Effector memory CD8-positive, alpha-beta T cell (primary cell): ENCODE measurements at regions not wholly inside any gene's neighbourhood (a gene's known extent, or its start where the extent isn't known, plus 50 kb on each side); places are given as distances from the start of the nearest gene placed in this dataset.

ENCODE experiments used
- ATAC-seq: fragments of 150-1000 bp; cut with Tn5 transposase; replicated peaks from 2 replicates; pipeline ENCODE4 v1.10.0; 2021; ENCODE audit warnings: mild to moderate bottlenecking, moderate library complexity
- DNase-seq, 3 experiments: peaks; one replicate each; pipeline ENCODE4 v3.0.0; 2021
- H3K27ac Mint-ChIP-seq, 2 donors: one replicate each; pipeline ENCODE4 v1.8.0; 2022; ENCODE audit warnings: mild to moderate bottlenecking in 2 of 2, mixed read lengths in 2 of 2, moderate library complexity in 2 of 2
- H3K27me3 Mint-ChIP-seq, 2 donors: one replicate each; pipeline ENCODE4 v1.8.0; 2022; ENCODE audit warnings: mixed read lengths in 2 of 2
- H3K36me3 Mint-ChIP-seq: one replicate; pipeline ENCODE4 v1.8.0; 2022; ENCODE audit warnings: mild to moderate bottlenecking, moderate library complexity, mixed read lengths; ENCODE audit not compliant: insufficient read depth
- H3K4me1 Mint-ChIP-seq, 2 donors: one replicate each; pipeline ENCODE4 v1.8.0; 2022; ENCODE audit warnings: low read depth in 2 of 2, mixed read lengths in 2 of 2
- H3K4me3 Mint-ChIP-seq, 2 donors: one replicate each; pipeline ENCODE4 v1.8.0; 2022; ENCODE audit warnings: mild to moderate bottlenecking in 2 of 2, mixed read lengths in 2 of 2, moderate library complexity in 2 of 2
- H3K9me3 Mint-ChIP-seq, 2 donors: one replicate each; pipeline ENCODE4 v1.8.0; 2022; ENCODE audit warnings: mixed read lengths in 2 of 2

- ATAC-seq (no peak), DNase-seq (no peak)
- H3K36me3 Mint-ChIP-seq: no peaks in the 10 kb centered on the region
- no peaks in the 10 kb centered on the region for H3K9me3 Mint-ChIP-seq
- no peak overlapping the region for H3K27ac Mint-ChIP-seq
- peaks cover 26 to 52% of the 10 kb centered on the region in 2 donors for H3K27me3 Mint-ChIP-seq
- no peak overlapping the region for H3K4me3 Mint-ChIP-seq
- peaks cover 0 to 2% of the 10 kb centered on the region in 2 donors for H3K4me1 Mint-ChIP-seq
Measured at GRCh38 chr22:49302530-49302929, 525.1 kb downstream of the BRD1 start.

DNA sequence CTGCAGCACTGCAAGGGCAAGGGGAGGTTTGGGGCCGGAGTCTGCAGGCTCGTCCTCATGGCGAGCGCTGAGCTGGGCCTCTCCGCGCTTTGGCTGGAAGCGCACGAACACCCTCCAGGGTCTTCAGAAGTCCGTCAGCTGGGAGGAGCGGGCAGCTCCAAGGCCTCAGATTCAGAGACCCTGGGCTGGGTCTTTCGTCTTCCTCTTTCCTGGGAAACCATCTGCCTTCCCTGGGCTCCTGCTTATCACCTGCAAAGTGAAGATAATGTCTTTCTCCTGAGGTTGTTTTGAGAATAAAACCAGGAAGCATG, 525.6 kb downstream of the BRD1 start:
- H3K27me3 Mint-ChIP-seq: peaks cover 24 to 53% of the 10 kb centered on the region in 2 donors
- H3K9me3 Mint-ChIP-seq: no peaks in the 10 kb centered on the region
- H3K4me1 Mint-ChIP-seq: peaks cover 0 to 2% of the 10 kb centered on the region in 2 donors
- H3K27ac Mint-ChIP-seq: no peak overlapping the region
- DNase-seq (no peak), ATAC-seq (no peak)
- no peak overlapping the region for H3K4me3 Mint-ChIP-seq
- no peaks in the 10 kb centered on the region for H3K36me3 Mint-ChIP-seq

- Mint-ChIP-seq H3K9me3 (no peaks in the 10 kb centered on the region), H3K36me3 (no peaks in the 10 kb centered on the region), H3K27me3 (peaks cover 24 to 51% of the 10 kb centered on the region in 2 donors), H3K27ac (no peak overlapping the region), H3K4me1 (peaks cover 0 to 2% of the 10 kb centered on the region in 2 donors), H3K4me3 (no peak overlapping the region)
- DNase-seq: no peak
- no peak for ATAC-seq
Measured at GRCh38 chr22:49301398-49302149, 526.1 kb downstream of the BRD1 start.

- H3K36me3 Mint-ChIP-seq: no peaks in the 10 kb centered on the region
- H3K27ac Mint-ChIP-seq: no peak overlapping the region
- no peak overlapping the region for H3K4me3 Mint-ChIP-seq
- peaks cover 0 to 2% of the 10 kb centered on the region in 2 donors for H3K4me1 Mint-ChIP-seq
- H3K27me3 Mint-ChIP-seq: peaks cover 24 to 47% of the 10 kb centered on the region in 2 donors
- no peaks in the 10 kb centered on the region for H3K9me3 Mint-ChIP-seq
- ATAC-seq: no peak
- DNase-seq: no peak
Measured at GRCh38 chr22:49300951-49301397, 526.7 kb downstream of the BRD1 start.

GRCh38 chr22:49300241-49300640, 527.4 kb downstream of the BRD1 start:
- peaks cover 24 to 47% of the 10 kb centered on the region in 2 donors for H3K27me3 Mint-ChIP-seq
- DNase-seq (no peak), ATAC-seq (no peak)
- no peak overlapping the region for H3K4me3 Mint-ChIP-seq
- no peak overlapping the region for H3K27ac Mint-ChIP-seq
- no peaks in the 10 kb centered on the region for H3K4me1 Mint-ChIP-seq
- H3K9me3 Mint-ChIP-seq: peaks cover 0 to 2% of the 10 kb centered on the region in 2 donors
- H3K36me3 Mint-ChIP-seq: no peaks in the 10 kb centered on the region

DNA sequence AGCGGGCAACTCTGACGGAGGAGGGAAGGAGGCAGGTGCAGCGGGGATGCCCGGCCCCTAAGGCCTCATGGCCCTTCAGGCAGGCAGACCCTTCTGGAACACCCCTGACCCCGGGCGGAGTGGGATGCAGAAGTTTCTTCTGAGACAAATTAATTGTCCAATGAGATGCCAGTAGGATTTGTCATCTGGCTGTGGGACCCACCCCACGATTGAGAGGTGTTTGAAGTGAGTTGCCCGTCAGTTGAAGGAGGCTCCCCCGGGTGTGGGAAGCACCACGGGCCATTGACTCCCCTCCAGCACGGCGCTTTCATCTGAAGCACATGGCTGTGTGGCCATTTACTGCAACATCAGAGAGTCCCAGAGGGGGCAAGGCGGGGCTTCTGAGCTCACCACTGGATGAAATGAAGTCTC, 527.8 kb downstream of the BRD1 start:
- H3K36me3 Mint-ChIP-seq: no peaks in the 10 kb centered on the region
- H3K27ac Mint-ChIP-seq: no peak overlapping the region
- peaks cover 0 to 2% of the 10 kb centered on the region in 2 donors for H3K9me3 Mint-ChIP-seq
- H3K4me3 Mint-ChIP-seq: no peak overlapping the region
- peaks cover 24 to 48% of the 10 kb centered on the region in 2 donors for H3K27me3 Mint-ChIP-seq
- DNase-seq: no peak
- H3K4me1 Mint-ChIP-seq: no peaks in the 10 kb centered on the region
- no peak for ATAC-seq

DNA sequence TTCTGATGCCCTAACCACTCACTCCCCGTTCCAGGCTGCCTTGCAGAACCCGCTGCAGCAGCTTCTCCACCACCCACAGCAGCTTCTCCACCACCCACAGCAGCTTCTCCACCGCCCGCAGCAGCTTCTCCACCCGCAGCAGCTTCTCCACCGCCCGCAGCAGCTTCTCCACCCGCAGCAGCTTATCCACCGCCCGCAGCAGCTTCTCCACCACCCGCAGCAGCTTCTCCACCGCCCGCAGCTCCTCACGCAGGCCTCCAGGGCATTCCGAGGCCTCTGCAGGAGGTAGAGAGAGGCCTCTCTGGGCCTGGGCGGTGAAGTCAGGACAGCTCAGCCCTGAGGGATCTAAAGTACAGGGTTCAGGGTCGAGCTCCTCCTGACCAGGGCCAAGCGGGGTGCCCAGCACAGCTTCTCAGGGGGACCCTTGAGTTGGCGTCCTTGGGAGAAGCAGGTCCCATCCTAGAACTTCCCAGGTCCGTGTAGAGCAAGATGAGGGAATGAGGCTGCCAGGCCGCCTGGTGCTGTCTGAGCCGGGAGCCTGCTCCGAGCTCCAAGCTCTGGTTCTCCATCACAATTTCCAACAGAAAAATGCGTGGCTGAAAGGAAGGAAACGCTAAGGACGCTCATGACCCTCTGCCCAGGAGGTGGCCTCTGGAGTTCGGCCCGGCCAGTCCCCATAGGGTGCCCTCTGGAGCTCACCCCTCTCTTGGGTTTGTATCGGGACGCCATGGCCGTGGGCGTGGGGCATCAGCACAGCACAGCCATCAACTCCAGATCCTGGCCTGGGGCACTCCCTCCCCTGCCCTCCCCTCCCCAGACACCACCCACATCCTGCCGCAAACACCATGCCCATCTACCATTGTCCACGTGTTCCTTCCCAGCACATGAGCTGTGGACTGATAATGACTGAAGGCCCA, 528.6 kb downstream of the BRD1 start:
- Mint-ChIP-seq H3K36me3 (peaks cover 3% of the 10 kb centered on the region), H3K27ac (no peak overlapping the region), H3K4me3 (no peak overlapping the region), H3K4me1 (no peaks in the 10 kb centered on the region), H3K9me3 (peaks cover 0 to 2% of the 10 kb centered on the region in 2 donors), H3K27me3 (peaks cover 22 to 45% of the 10 kb centered on the region in 2 donors)
- DNase-seq: no peak
- ATAC-seq: no peak

GRCh38 chr22:49297871-49298721, 529.6 kb downstream of the BRD1 start:
- H3K9me3 Mint-ChIP-seq: peaks cover 2 to 6% of the 10 kb centered on the region in 2 donors

GRCh38 chr22:49297286-49297870, 530.3 kb downstream of the BRD1 start:
- no peaks in the 10 kb centered on the region for H3K4me1 Mint-ChIP-seq
- H3K9me3 Mint-ChIP-seq: peaks cover 2 to 8% of the 10 kb centered on the region in 2 donors
- H3K4me3 Mint-ChIP-seq: no peak overlapping the region
- no peak for ATAC-seq
- H3K27me3 Mint-ChIP-seq: peaks cover 7 to 30% of the 10 kb centered on the region in 2 donors
- H3K27ac Mint-ChIP-seq: no peak overlapping the region
- DNase-seq: no peak
- H3K36me3 Mint-ChIP-seq: peaks cover 3% of the 10 kb centered on the region

More at GRCh38 chr22:49297871-49298721, 529.6 kb downstream of the BRD1 start:
- no peaks in the 10 kb centered on the region for H3K4me1 Mint-ChIP-seq
- peaks cover 3% of the 10 kb centered on the region for H3K36me3 Mint-ChIP-seq
- no peak overlapping the region for H3K4me3 Mint-ChIP-seq
- DNase-seq: no peak
- H3K27me3 Mint-ChIP-seq: peaks cover 13 to 35% of the 10 kb centered on the region in 2 donors
- no peak for ATAC-seq
- no peak overlapping the region for H3K27ac Mint-ChIP-seq

DNA sequence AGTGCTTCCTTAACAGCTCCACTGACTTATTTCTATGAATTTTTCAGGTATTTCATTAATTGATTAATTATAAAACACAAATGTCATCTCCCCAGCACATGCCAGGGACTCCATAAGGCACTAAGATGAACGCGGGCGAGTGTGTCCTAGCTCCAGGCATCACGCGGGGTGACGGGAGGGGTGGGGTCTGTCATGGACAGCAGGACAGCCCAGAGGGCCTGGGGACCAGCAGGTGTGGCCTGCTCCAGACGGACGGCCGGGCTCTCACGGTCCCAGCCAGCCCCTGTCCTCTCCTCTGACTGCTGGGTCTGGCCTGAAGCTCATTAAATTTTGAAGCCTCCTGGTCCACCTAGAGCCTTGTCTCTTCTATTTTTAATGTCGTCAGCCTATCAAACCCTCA, 531.1 kb downstream of the BRD1 start:
- ATAC-seq (no peak), DNase-seq (no peak)
- no peak overlapping the region for H3K4me3 Mint-ChIP-seq
- peaks cover 3% of the 10 kb centered on the region for H3K36me3 Mint-ChIP-seq
- H3K4me1 Mint-ChIP-seq: no peaks in the 10 kb centered on the region
- peaks cover 7 to 38% of the 10 kb centered on the region in 2 donors for H3K27me3 Mint-ChIP-seq
- H3K27ac Mint-ChIP-seq: no peak overlapping the region
- peaks cover 2 to 8% of the 10 kb centered on the region in 2 donors for H3K9me3 Mint-ChIP-seq

DNA sequence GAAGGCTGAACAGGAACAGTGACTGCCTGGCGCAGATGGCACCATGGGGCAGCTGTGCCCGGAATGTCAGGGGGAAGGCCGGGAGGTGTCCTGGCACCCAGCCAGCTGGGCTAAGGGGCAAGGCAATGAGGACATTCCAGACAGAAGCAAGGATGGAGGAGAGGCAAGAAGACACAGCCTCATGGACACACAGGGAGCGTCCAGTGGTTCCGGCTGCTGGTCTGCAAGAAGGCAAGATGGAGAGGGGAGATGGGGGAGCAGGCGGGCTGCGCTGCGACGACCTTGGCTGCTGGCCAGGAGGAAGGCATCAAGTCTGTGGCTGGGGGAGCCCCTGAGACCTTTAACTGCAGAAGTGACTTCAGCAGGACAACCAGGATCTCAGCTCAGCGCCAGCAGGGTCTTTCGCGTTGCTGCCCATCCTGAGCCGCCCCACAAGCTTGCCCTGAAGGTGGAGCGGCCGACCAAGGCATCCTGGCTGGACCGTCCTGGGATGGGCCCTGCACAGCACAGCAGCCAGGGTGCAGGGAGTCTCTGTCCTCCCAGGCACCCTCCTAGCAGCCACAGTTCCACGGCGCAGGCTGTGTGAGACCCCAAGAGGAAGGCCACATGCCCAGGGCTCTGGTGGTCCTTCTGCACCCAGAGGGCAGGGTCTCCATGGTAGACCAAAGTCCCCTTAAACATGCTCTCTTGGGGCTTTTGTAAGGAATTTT, 531.7 kb downstream of the BRD1 start:
- no peaks in the 10 kb centered on the region for H3K4me1 Mint-ChIP-seq
- H3K27me3 Mint-ChIP-seq: peaks cover 11 to 40% of the 10 kb centered on the region in 2 donors
- peaks cover 3% of the 10 kb centered on the region for H3K36me3 Mint-ChIP-seq
- H3K27ac Mint-ChIP-seq: no peak overlapping the region
- peaks cover 2 to 8% of the 10 kb centered on the region in 2 donors for H3K9me3 Mint-ChIP-seq
- H3K4me3 Mint-ChIP-seq: no peak overlapping the region
- DNase-seq: no peak
- ATAC-seq: no peak

DNA sequence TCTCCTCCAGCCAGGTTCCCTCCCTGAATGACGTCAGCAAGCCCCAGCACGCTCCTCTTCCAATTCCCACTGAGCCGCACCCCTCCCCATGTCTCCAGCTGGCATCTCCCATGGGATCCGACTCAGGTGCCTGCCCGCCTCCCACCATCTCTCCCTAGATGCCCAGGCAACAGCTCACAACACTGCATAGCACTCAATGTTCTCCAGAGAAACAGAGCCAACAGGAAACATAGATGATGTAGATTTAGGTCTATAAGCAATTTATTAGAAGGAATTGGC, 532.3 kb downstream of the BRD1 start:
- H3K9me3 Mint-ChIP-seq: peaks cover 2 to 8% of the 10 kb centered on the region in 2 donors
- H3K27me3 Mint-ChIP-seq: peaks cover 14 to 46% of the 10 kb centered on the region in 2 donors
- ATAC-seq: no peak
- H3K4me3 Mint-ChIP-seq: no peak overlapping the region
- H3K27ac Mint-ChIP-seq: no peak overlapping the region
- no peak for DNase-seq
- peaks cover 3% of the 10 kb centered on the region for H3K36me3 Mint-ChIP-seq
- no peaks in the 10 kb centered on the region for H3K4me1 Mint-ChIP-seq
